Liver (tissue), 3 donors: ENCODE measurements at regions not wholly inside any gene's neighbourhood (a gene's known extent, or its start where the extent isn't known, plus 50 kb on each side); places are given as distances from the start of the nearest gene placed in this dataset.

Source experiments
- CTCF ChIP-seq: fragments of 150-350 bp; IDR thresholded peaks from 2 replicates; pipeline ENCODE4 v1.5.1; 2017; ENCODE audit warnings: improper control_type of control experiment, low read depth, low read length; ENCODE audit not compliant: missing input control
- SP1 ChIP-seq: IDR thresholded peaks from 2 replicates; pipeline ENCODE4 v1.6.1; 2018; ENCODE audit warnings: antibody characterized with exemption, mild to moderate bottlenecking
- donor health status: healthy.
- donor health status: healthy.

GRCh38 chr16:7843261-7843660 is 510.6 kb downstream of the RBFOX1 start:
- TF ChIP-seq SP1, result no peak
- no peak for TF ChIP-seq CTCF
